K562 (cell line): ENCODE measurements at regions not wholly inside any gene's neighbourhood (a gene's known extent, or its start where the extent isn't known, plus 50 kb on each side); places are given as distances from the start of the nearest gene placed in this dataset.

Experiments
- ATAC-seq: fragments of 200-7000 bp; cut with Tn5 transposase; 3 replicates; pipeline ENCODE4 v1.9.1; 2020; ENCODE audit warnings: moderate library complexity
- BruUV-seq: library from RNA; stranded (reverse); fragments of 400-500 nt; replicated peaks from 2 replicates; lab custom pipeline; 2021; lab: Mats Ljungman, UMichigan
- CTCF ChIA-PET: fragments of 300-600 bp; formaldehyde crosslinking; extraction: SDS; loops from one replicate; lab custom pipeline; 2021; ENCODE audit warnings: low intra/inter-chr PET ratio; lab: Yijun Ruan, JAX
- POLR2A ChIA-PET: fragments of 300-600, 350-650 bp; sonication (Branson Sonifier 250); formaldehyde crosslinking; extraction: SDS; loops from one replicate; lab custom pipeline; 2021; ENCODE audit warnings: antibody characterized with exemption, inconsistent platforms; lab: Yijun Ruan, JAX
- DNase-seq, 4 experiments: peaks; one replicate each; pipeline versions ENCODE4 v3.0.0 to v3.0.0-alpha.2; 2011 to 2018; ENCODE audit warnings: low spot score in 3 of 4, mixed read lengths in 3 of 4; ENCODE audit errors: extremely low read depth in 1 of 4
- FAIRE-seq: peaks from 2 replicates; lab custom pipeline; 2011; peaks lifted over from hg19 to GRCh38; lab: Jason Lieb, UNC
- H2AFZ ChIP-seq: 2 replicates; pipeline ENCODE4 v1.6.0; 2011; ENCODE audit warnings: low read depth, low read length, control low read depth, inconsistent platforms
- H3K27ac ChIP-seq: fragments of 200-600 bp; 3 replicates; pipeline ENCODE4 v1.8.0; 2011; ENCODE audit warnings: low read depth, mild to moderate bottlenecking, control low read depth, inconsistent platforms, low read length, moderate library complexity, mixed read lengths; ENCODE audit errors: extremely low read depth
- H3K27me3 ChIP-seq, 2 experiments: fragments of 300-600 bp in 1 of 2; 2 replicates in 1 of 2; 3 replicates in 1 of 2; pipeline versions ENCODE4 v1.6.0 to v1.8.0; 2011; ENCODE audit warnings: inconsistent platforms in 2 of 2, low read length in 2 of 2, mild to moderate bottlenecking in 1 of 2, mixed read lengths in 1 of 2, moderate library complexity in 1 of 2; ENCODE audit not compliant: control insufficient read depth in 2 of 2, insufficient read depth in 2 of 2
- H3K36me3 ChIP-seq: fragments of 300-600 bp; 3 replicates; pipeline ENCODE4 v1.8.0; 2011; ENCODE audit warnings: mild to moderate bottlenecking, low read length, inconsistent platforms; ENCODE audit not compliant: control insufficient read depth, insufficient read depth
- H3K4me1 ChIP-seq, 2 experiments: fragments of 200-600 bp in 1 of 2; replicated peaks in 1 of 2; 2 replicates in 1 of 2; 3 replicates in 1 of 2; pipeline versions ENCODE4 v1.5.1 to v1.8.0; 2011; ENCODE audit warnings: inconsistent platforms in 2 of 2, low read length in 2 of 2, mild to moderate bottlenecking in 1 of 2, mixed read lengths in 1 of 2, moderate library complexity in 1 of 2; ENCODE audit not compliant: control insufficient read depth in 2 of 2, insufficient read depth in 2 of 2
- H3K4me2 ChIP-seq: 2 replicates; pipeline ENCODE4 v1.6.1; 2011; ENCODE audit warnings: low read length, control low read depth, inconsistent platforms, mixed read lengths; ENCODE audit not compliant: insufficient read depth
- H3K4me3 ChIP-seq: fragments of 200-600 bp; sonication (generic), shearing (Covaris generic); 2 replicates; pipeline ENCODE4 v1.5.1; 2016; ENCODE audit warnings: control low read depth, inconsistent platforms
- H3K79me2 ChIP-seq: fragments of 200-600 bp; 3 replicates; pipeline ENCODE4 v1.8.0; 2011; ENCODE audit warnings: low read length, inconsistent platforms; ENCODE audit not compliant: control insufficient read depth, insufficient read depth
- H3K9ac ChIP-seq, 2 experiments: 2 replicates each; pipeline versions ENCODE4 v1.6.0 to v1.6.1; 2011; ENCODE audit warnings: low read depth in 2 of 2, low read length in 2 of 2, control low read depth in 1 of 2, inconsistent platforms in 1 of 2, mild to moderate bottlenecking in 1 of 2, mixed read lengths in 1 of 2; ENCODE audit not compliant: insufficient read depth in 1 of 2
- H3K9me1 ChIP-seq: one replicate; pipeline ENCODE4 v1.6.0; 2011; ENCODE audit warnings: inconsistent platforms, mild to moderate bottlenecking, low read length, moderate library complexity; ENCODE audit not compliant: control insufficient read depth, insufficient read depth
- H3K9me3 ChIP-seq: replicated peaks from 2 replicates; pipeline ENCODE4 v1.5.1; 2011; ENCODE audit warnings: low read depth, low read length, inconsistent platforms; ENCODE audit not compliant: control insufficient read depth, insufficient read depth
- H4K20me1 ChIP-seq: replicated peaks from 2 replicates; pipeline ENCODE4 v1.6.1; 2011; ENCODE audit warnings: low read length, inconsistent platforms, mixed read lengths; ENCODE audit not compliant: control insufficient read depth, insufficient read depth
- BRD4 ChIP-seq: fragments of 200-600 bp; sonication (generic); IDR thresholded peaks from 2 replicates; pipeline ENCODE4 v1.6.1; 2017; ENCODE audit warnings: inconsistent platforms
- CBX8 ChIP-seq: fragments of 200-600 bp; sonication (generic); IDR thresholded peaks from 2 replicates; pipeline ENCODE4 v1.6.1; 2012; ENCODE audit warnings: borderline replicate concordance, mixed run types, low read depth, mild to moderate bottlenecking, moderate library complexity, mixed read lengths, low read length, control low read depth, inconsistent platforms; ENCODE audit not compliant: poor library complexity, severe bottlenecking; ENCODE audit errors: extremely low read depth
- CREB5 ChIP-seq: fragments of 250-450 bp; sonication (Bioruptor Pico); IDR thresholded peaks from 2 replicates; pipeline ENCODE4 v1.5.0; 2020; ENCODE audit warnings: mild to moderate bottlenecking
- DPF2 ChIP-seq: fragments of 450-650 bp; IDR thresholded peaks from 2 replicates; pipeline ENCODE4 v1.6.1; 2016
- HDAC2 ChIP-seq: fragments of 450-650 bp; IDR thresholded peaks from 2 replicates; pipeline ENCODE4 v1.6.1; 2016; ENCODE audit warnings: mild to moderate bottlenecking
- LARP7 ChIP-seq: fragments of 450-650 bp; IDR thresholded peaks from 2 replicates; pipeline ENCODE4 v1.6.1; 2016
- MCM2 ChIP-seq: fragments of 450-650 bp; IDR thresholded peaks from 2 replicates; pipeline ENCODE4 v1.6.1; 2017; ENCODE audit warnings: low read depth, mild to moderate bottlenecking
- PHB ChIP-seq: fragments of 250-450 bp; sonication (Bioruptor Pico); IDR thresholded peaks from 2 replicates; pipeline ENCODE4 v1.5.0; 2021
- PKNOX1 ChIP-seq: fragments of 450-650 bp; IDR thresholded peaks from 2 replicates; pipeline ENCODE4 v1.6.1; 2016
- PRDM10 ChIP-seq: fragments of 450-650 bp; IDR thresholded peaks from 2 replicates; pipeline ENCODE4 v1.6.1; 2018; ENCODE audit not compliant: partially characterized antibody
- RBM39 ChIP-seq: fragments of 200-400 bp; formaldehyde crosslinking; optimal IDR thresholded peaks from 2 replicates; pipeline ENCODE3; 2018; ENCODE audit warnings: low read depth, low read length
- RCOR1 ChIP-seq, 2 experiments: IDR thresholded peaks; 2 replicates each; pipeline ENCODE4 v1.6.1; 2012; ENCODE audit warnings: low read depth in 2 of 2, low read length in 2 of 2, borderline replicate concordance in 1 of 2, improper control_type of control experiment in 1 of 2
- SMAD4 ChIP-seq: fragments of 250-450 bp; sonication (Bioruptor Pico); conservative IDR thresholded peaks from 2 replicates; pipeline ENCODE4 v1.8.0; 2021; ENCODE audit warnings: inconsistent platforms, mild to moderate bottlenecking, moderate library complexity
- TAF7 ChIP-seq: fragments of 450-650 bp; IDR thresholded peaks from 2 replicates; pipeline ENCODE4 v1.6.1; 2016; ENCODE audit warnings: missing genetic modification characterization, missing compliant biosample characterization
- ZFP1 ChIP-seq: fragments of 450-650 bp; formaldehyde crosslinking; IDR thresholded peaks from 2 replicates; pipeline ENCODE4 v1.4.0; 2020; ENCODE audit warnings: mild to moderate bottlenecking, mixed read lengths
- ZNF212 ChIP-seq: fragments of 450-650 bp; formaldehyde crosslinking; IDR thresholded peaks from 2 replicates; pipeline ENCODE4 v1.4.0; 2020; ENCODE audit warnings: mild to moderate bottlenecking
- ZNF511 ChIP-seq: sonication (generic); formaldehyde crosslinking; IDR thresholded peaks from 2 replicates; pipeline ENCODE4 v1.8.0; 2022; ENCODE audit warnings: mild to moderate bottlenecking, missing genetic modification reagents
- ZNF551 ChIP-seq: fragments of 250-450 bp; sonication (Bioruptor Pico); IDR thresholded peaks from 2 replicates; pipeline ENCODE4 v1.5.0; 2021; ENCODE audit warnings: mild to moderate bottlenecking, moderate library complexity
- ZSCAN29 ChIP-seq: fragments of 450-650 bp; IDR thresholded peaks from 2 replicates; pipeline ENCODE4 v1.6.1; 2017
- WGBS: fragments of 100-300 bp; shearing (Covaris generic); methylation state at CpG from one replicate; pipeline ENCODE4 v1.1.6; 2016; ENCODE audit warnings: low coverage, mixed read lengths; ENCODE audit not compliant: insufficient coverage; ENCODE audit errors: missing lambda C conversion rate; 5-methylcytosine and 5-hydroxymethylcytosine counted together
- in situ Hi-C: fragments of 300-500 bp; cut with MboI; formaldehyde crosslinking; loops from 4 replicates; pipeline ENCODE4 v1.15.0; 2018; ENCODE audit warnings: inconsistent platforms, mixed read lengths
- intact Hi-C: fragments of 100-400 bp; cut with micrococcal nuclease; formaldehyde crosslinking; loops from 2 replicates; pipeline ENCODE4 v1.14.2; 2022

GRCh38 chr10:10644008-10644646 is 373.5 kb upstream of the CELF2 start:
- ChIA-PET CTCF (no interaction called here), POLR2A (interaction anchor here (0.6 kb wide), 1 partner anchor 11 kb away, joined by 3 read pairs; no protein-coding TSS in a partner anchor)
- in situ Hi-C loops = no loop called here
- no peaks in the 10 kb centered on the region for H3K79me2 ChIP-seq
- H3K4me3 ChIP-seq = no peak overlapping the region
- H3K36me3 ChIP-seq = no peaks in the 10 kb centered on the region
- H3K27me3 ChIP-seq = no peaks in the 10 kb centered on the region
- H3K4me1 ChIP-seq = no peaks in the 10 kb centered on the region
- BruUV-seq = no TSS peak
- H3K9ac ChIP-seq = no peak overlapping the region
- H3K9me1 ChIP-seq = no peaks in the 10 kb centered on the region
- ATAC-seq (no peak), DNase-seq (no peak), FAIRE-seq (no peak)
- intact Hi-C loops = no loop called here
- 0% methylated on average over 5 of the region's 5 CpGs for WGBS
- H3K9me3 ChIP-seq = 0 out of 2 replicates have a peak, but pooled peaks cover 2% of the 10 kb centered on the region
- no peak overlapping the region for H3K27ac ChIP-seq
- H4K20me1 ChIP-seq = no peaks in the 10 kb centered on the region
- no peak overlapping the region for H2AFZ ChIP-seq
- no peak overlapping the region for H3K4me2 ChIP-seq
- no peak for TF ChIP-seq PHB
- no peak for TF ChIP-seq ZFP1 (CRISPR knock-in tag)
- no peak for TF ChIP-seq PKNOX1
- no peak for TF ChIP-seq CBX8
- no peak for TF ChIP-seq SMAD4 (CRISPR knock-in tag)
- no peak for TF ChIP-seq BRD4
- no peak for TF ChIP-seq PRDM10
- no peak for TF ChIP-seq TAF7
- no peak for TF ChIP-seq ZNF551
- no peak for TF ChIP-seq MCM2
- TF ChIP-seq LARP7 = no peak
- no peak for TF ChIP-seq ZNF511 (CRISPR knock-in tag)
- TF ChIP-seq RCOR1 (IDR thresholded peaks at IDR 0.05; ENCODE audit: borderline replicate concordance in 1 of 2, low read depth in 2 of 2, low read length in 2 of 2) = no peak
- TF ChIP-seq DPF2 = no peak
- TF ChIP-seq ZNF212 = no peak
- TF ChIP-seq ZSCAN29 = no peak
- TF ChIP-seq CREB5 (CRISPR knock-in tag) = no peak
- no peak for TF ChIP-seq RBM39
- TF ChIP-seq HDAC2 = no peak
